KOPT-K1 (cell line): ENCODE measurements at regions not wholly inside any gene's neighbourhood (a gene's known extent, or its start where the extent isn't known, plus 50 kb on each side); places are given as distances from the start of the nearest gene placed in this dataset.
"Not testable (repeated sequence)": the region's sequence is repeated elsewhere in the genome, so short reads cannot be mapped to it uniquely, and the experiment has no call there.

Experiments
- H3K27ac ChIP-seq: fragments of 200-600 bp; sonication (generic); 2 replicates; pipeline ENCODE4 v1.5.1; 2016; ENCODE audit warnings: antibody characterized with exemption, mild to moderate bottlenecking, low read depth, low read length; ENCODE audit not compliant: poor library complexity, severe bottlenecking
- H3K36me3 ChIP-seq: fragments of 200-600 bp; sonication (generic); 2 replicates; pipeline ENCODE4 v1.5.1; 2017; ENCODE audit warnings: antibody characterized with exemption, mild to moderate bottlenecking, low read length, moderate library complexity; ENCODE audit not compliant: insufficient read depth
- H3K9me3 ChIP-seq: fragments of 200-600 bp; sonication (generic); 2 replicates; pipeline ENCODE4 v1.5.1; 2017; ENCODE audit warnings: antibody characterized with exemption, low read length, mild to moderate bottlenecking; ENCODE audit not compliant: insufficient read depth, poor library complexity, severe bottlenecking

DNA sequence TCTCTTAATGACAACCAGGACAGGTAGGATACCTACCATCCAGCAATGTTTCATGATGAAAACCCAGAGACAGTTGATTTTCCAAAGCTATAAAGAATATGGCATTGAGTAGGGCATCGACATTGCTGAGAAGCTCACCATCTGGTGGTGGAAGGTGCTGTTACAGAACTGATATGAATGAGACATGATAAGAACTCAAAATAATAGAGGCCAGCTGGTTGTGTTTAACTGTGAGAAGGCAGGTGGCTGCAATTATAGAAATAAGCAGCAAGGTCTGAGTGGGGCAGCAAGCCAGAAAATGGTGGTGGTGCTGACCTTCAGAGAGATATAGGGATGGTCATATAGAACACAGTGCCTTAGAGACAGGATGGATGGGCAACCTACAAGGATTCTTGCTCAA, 449.7 kb downstream of the BTG1 start:
- Histone ChIP-seq H3K27ac (no peak overlapping the region), H3K36me3 (no peaks in the 10 kb centered on the region), H3K9me3 (peaks cover 21% of the 10 kb centered on the region)

- not testable (repeated sequence) for H3K27ac ChIP-seq, H3K36me3 ChIP-seq
- peaks cover 21% of the 10 kb centered on the region for H3K9me3 ChIP-seq
These were observed 450.2 kb downstream of the BTG1 start for GRCh38 chr12:91695406-91695805.

- peaks cover 11% of the 10 kb centered on the region for H3K9me3 ChIP-seq
- no peak overlapping the region for H3K27ac ChIP-seq
These were observed 455.1 kb downstream of the BTG1 start for GRCh38 chr12:91690531-91690930.

GRCh38 chr12:91687052-91688017, 458.3 kb downstream of the BTG1 start:
- Histone ChIP-seq H3K27ac (peak overlapping the region; percentile 86), H3K36me3 (no peaks in the 10 kb centered on the region), H3K9me3 (peaks cover 9% of the 10 kb centered on the region)

More at GRCh38 chr12:91690531-91690930, 455.1 kb downstream of the BTG1 start:
- H3K36me3 ChIP-seq: no peaks in the 10 kb centered on the region

DNA sequence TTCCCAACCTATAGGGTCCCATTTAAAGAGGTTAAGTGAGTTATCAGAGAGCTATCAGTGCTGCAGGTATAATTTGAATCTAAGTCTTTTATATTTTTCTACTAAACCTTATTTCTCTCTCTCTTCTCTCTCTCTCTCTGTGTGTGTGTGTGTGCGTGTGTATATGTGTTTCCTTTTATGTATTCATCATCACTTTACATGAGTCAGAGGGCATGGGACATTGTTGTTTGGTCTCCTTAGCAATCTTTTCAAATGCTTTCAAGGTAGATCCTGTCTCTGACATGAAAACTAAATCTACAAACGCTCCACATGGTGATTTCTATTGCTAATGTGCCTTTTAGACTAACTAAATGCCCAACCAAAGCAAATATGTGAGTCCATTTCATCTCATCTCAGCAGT, 459.7 kb downstream of the BTG1 start:
- Histone ChIP-seq H3K36me3 (no peaks in the 10 kb centered on the region), H3K9me3 (peaks cover 9% of the 10 kb centered on the region), H3K27ac (peak overlapping the region; percentile 86)

DNA sequence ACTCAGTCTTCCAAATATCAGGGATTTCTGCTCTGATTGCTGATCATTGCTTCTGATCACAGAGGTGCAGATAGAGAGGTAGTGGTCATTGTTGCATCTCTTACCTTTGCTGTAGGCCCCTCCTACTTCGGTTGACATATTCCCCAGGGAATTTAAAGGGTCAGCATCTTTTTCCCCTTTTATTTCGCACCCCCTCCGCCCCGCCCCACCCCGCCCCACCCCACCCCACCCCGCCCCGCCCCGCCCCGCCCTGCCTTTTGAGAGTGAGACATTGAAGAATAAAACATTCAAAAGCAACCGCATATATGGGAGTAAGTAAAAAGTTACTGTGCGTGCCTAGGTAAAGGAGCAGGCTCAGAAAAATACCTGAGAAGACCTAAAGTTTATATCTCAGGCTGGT, 463.9 kb downstream of the BTG1 start:
- Histone ChIP-seq H3K27ac (no peak overlapping the region), H3K36me3 (no peaks in the 10 kb centered on the region), H3K9me3 (no peaks in the 10 kb centered on the region)

DNA sequence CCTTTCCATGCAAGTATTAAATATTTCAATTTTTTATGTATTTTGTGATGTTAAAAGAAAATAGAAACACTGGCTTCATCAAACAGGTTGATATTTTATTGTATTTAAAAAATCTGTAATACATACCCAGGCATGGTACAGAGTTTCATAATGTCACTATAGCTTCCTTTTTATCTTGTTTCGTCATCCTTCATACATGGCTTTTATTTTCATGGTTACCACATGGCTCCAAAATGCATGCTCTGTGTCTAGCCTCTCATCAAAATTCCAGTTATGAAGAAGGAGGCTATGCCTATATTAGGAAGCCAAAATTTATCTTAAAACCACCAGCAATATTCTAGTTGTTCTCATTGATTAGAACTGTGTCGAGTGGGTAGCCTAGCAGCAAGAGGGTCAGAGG, 464.8 kb downstream of the BTG1 start:
- H3K9me3 ChIP-seq: no peaks in the 10 kb centered on the region
- no peaks in the 10 kb centered on the region for H3K36me3 ChIP-seq
- no peak overlapping the region for H3K27ac ChIP-seq

DNA sequence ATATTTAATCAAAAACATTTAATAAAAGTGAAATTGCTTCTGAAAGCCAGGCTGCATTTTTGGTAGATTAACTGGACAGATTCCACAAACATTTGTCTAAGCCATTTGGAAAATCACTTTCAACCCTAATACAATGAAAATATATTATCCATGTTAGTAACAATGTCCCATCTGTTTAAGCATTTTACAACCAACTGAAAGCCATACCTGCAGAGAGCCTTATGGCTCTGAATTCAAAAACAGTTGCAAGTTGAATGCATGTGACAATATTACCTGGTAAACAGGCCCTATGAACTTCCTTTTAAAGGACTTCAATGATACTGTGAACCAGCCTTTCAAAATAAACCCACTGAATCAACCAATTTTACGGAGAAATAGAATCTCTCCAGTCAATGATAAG, 468.1 kb downstream of the BTG1 start:
- Histone ChIP-seq H3K9me3 (no peaks in the 10 kb centered on the region), H3K27ac (no peak overlapping the region), H3K36me3 (no peaks in the 10 kb centered on the region)

GRCh38 chr12:91675401-91675800, 470.2 kb downstream of the BTG1 start:
- Histone ChIP-seq H3K27ac (no peak overlapping the region), H3K36me3 (no peaks in the 10 kb centered on the region), H3K9me3 (no peaks in the 10 kb centered on the region)

DNA sequence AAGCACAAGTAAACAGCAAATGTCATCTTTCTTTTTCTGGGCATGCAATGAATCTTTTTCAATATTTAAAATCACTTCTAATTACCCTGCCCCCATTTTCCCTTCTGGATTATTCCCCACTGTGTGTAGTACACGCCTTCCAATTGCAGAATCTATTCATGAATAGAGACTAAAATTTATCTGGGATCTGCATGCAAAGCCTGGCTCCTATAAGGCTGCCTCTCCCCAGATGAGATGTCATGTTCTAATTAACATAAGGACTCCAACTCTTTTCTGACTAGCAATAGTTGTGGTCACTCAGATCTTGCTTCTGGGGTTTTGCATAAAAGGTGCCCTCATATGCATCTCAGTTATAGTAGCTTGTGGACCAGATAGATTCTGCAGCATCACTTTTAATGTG, 473.5 kb downstream of the BTG1 start:
- Histone ChIP-seq H3K9me3 (peaks cover 10% of the 10 kb centered on the region), H3K27ac (no peak overlapping the region)

GRCh38 chr12:91667694-91668093, 478.0 kb downstream of the BTG1 start:
- Histone ChIP-seq H3K9me3 (peaks cover 10% of the 10 kb centered on the region), H3K36me3 (no peaks in the 10 kb centered on the region)

More for the DNA sequence above, 473.5 kb downstream of the BTG1 start:
- H3K36me3 ChIP-seq: no peaks in the 10 kb centered on the region

DNA sequence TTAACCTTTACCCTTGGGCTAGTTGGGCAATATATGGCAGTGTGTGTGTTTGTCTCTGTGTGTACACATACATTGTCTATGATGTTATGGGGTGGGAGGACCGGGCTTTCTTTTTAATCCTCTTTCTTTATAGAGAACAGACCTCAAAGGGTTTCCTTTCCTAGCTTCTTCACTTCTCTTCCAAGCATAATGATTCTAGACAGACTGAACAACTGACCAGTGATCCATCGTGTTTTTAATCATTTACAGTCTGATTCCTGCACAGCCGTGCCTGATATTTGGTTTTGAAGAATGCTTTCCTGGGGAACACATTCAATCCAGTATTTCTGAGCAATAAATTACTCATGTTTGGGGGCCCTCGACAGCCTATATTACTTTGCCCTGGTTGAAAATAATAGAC, 481.1 kb upstream of the DCN start:
- no peak overlapping the region for H3K27ac ChIP-seq

More at GRCh38 chr12:91667694-91668093, 478.0 kb downstream of the BTG1 start:
- no peak overlapping the region for H3K27ac ChIP-seq

DNA sequence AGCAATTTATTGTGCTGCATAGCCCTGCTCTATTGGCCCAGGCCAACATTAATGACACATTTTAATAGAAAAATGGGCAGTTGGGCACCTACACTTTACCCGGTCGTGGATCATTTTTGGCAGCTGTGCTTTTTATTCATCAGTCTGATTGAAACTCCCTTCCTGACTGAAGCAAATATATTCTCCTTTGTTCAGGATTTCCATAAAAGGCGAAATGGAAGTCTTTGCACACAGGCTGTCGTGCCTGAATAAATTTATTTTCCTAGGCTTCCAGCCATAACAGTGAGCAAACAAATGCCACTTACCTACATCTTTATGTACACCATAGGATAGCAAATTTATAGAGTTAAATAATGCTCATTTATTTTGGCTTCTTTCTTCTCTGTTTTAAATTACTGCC, 480.7 kb upstream of the DCN start:
- Histone ChIP-seq H3K36me3 (no peaks in the 10 kb centered on the region), H3K27ac (no peak overlapping the region), H3K9me3 (no peaks in the 10 kb centered on the region)

More for the DNA sequence above, 481.1 kb upstream of the DCN start:
- H3K36me3 ChIP-seq: no peaks in the 10 kb centered on the region
- peaks cover 2% of the 10 kb centered on the region for H3K9me3 ChIP-seq

DNA sequence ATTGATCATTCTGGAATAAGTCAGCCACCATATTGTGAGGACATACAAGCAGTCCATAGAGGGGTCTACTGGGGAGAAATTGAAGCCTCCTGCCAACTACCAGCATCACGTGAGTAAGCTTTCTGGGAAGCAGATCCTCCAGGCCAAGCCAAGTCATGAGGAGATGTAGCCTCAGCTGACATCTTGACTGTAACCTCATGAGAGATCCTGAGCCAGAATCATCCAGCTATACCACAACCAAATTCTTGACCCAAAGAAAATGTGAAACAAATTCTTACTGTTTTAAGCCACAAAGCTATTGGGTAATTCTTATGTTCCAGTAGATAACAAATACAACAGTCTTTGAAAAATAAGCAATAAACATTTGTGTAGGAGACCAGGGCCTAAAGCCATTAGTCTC, 479.4 kb upstream of the DCN start:
- no peaks in the 10 kb centered on the region for H3K36me3 ChIP-seq
- H3K9me3 ChIP-seq: no peaks in the 10 kb centered on the region
- H3K27ac ChIP-seq: no peak overlapping the region

DNA sequence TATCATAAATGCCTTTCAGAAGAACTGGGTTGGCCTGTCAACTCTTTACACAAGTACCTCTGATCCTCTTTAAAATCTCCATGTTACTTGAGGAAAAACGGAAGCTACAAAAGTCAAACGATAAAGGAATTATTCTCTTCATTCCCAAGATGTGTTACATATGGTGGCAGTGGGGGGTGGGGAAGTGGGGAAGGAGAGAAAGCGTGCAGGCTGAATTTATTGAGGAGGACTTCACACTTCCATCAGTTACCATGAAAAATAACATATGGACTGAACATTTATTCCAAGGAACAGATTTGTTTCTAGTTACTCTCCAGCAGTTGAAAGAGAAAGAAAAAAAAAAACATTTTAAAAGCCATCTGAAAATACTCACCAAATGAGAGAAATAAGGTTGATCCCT, 474.4 kb upstream of the DCN start:
- no peak overlapping the region for H3K27ac ChIP-seq
- H3K36me3 ChIP-seq: no peaks in the 10 kb centered on the region
- H3K9me3 ChIP-seq: no peaks in the 10 kb centered on the region

GRCh38 chr12:91655966-91656365, 473.3 kb upstream of the DCN start:
- peaks cover 3% of the 10 kb centered on the region for H3K9me3 ChIP-seq
- no peaks in the 10 kb centered on the region for H3K36me3 ChIP-seq
- H3K27ac ChIP-seq: no peak overlapping the region
